ENCODE measurements at regions not wholly inside any gene's neighbourhood (a gene's known extent, or its start where the extent isn't known, plus 50 kb on each side); places are given as distances from the start of the nearest gene placed in this dataset.

DNA sequence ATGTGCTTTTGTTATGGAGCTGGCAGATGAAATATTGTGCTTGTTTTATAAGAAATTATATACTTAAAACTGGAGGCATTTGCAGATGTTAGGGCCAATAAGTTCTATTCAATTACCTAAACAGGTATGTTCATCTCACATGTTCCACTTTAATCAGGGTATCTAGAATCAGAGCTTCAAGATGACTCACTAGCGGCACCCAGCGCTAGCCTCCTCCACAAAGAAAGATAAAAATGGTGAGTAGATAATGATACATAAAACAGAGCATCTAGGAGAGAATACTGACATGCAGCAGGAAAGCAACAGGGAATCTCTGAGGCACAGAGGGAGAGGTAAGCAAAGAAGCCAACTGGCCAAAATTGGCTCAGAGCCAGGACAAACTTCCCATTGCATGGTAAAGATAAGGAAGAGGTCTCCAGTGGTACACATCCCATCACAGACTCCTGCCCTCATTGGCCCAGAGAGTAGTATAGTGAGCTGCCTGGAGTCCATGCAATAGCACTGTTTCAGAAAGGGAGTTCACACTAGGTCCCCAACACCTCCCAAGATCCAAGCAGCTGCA lies 200.7 kb upstream of the SPTLC3 start:
- Histone ChIP-seq H3K4me1 (no peaks in the 10 kb centered on the region), H3K27me3 (no peaks in the 10 kb centered on the region), H3K9me3 (peaks cover 0 to 4% (median 0%) of the 10 kb centered on the region in 4 donors), H3K36me3 (no peaks in the 10 kb centered on the region), H3K4me3 (no peak overlapping the region), H3K27ac (no peak overlapping the region)
- TF ChIP-seq POLR2A (IDR thresholded peaks at IDR 0.05) (no peak), POLR2AphosphoS5 (IDR thresholded peaks at IDR 0.05) (no peak), EP300 (IDR thresholded peaks at IDR 0.05) (no peak)
- TF ChIP-seq, protein P1, sequence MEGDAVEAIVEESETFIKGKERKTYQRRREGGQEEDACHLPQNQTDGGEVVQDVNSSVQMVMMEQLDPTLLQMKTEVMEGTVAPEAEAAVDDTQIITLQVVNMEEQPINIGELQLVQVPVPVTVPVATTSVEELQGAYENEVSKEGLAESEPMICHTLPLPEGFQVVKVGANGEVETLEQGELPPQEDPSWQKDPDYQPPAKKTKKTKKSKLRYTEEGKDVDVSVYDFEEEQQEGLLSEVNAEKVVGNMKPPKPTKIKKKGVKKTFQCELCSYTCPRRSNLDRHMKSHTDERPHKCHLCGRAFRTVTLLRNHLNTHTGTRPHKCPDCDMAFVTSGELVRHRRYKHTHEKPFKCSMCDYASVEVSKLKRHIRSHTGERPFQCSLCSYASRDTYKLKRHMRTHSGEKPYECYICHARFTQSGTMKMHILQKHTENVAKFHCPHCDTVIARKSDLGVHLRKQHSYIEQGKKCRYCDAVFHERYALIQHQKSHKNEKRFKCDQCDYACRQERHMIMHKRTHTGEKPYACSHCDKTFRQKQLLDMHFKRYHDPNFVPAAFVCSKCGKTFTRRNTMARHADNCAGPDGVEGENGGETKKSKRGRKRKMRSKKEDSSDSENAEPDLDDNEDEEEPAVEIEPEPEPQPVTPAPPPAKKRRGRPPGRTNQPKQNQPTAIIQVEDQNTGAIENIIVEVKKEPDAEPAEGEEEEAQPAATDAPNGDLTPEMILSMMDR (IDR thresholded peaks at IDR 0.05), result no peak
- DNase-seq, result no peak
- WGBS, 2 donors, result 95% methylated on average over 2 of the region's 2 CpGs
- no peak for ATAC-seq (ENCODE audit: low FRiP score in 2 of 2)

DNA sequence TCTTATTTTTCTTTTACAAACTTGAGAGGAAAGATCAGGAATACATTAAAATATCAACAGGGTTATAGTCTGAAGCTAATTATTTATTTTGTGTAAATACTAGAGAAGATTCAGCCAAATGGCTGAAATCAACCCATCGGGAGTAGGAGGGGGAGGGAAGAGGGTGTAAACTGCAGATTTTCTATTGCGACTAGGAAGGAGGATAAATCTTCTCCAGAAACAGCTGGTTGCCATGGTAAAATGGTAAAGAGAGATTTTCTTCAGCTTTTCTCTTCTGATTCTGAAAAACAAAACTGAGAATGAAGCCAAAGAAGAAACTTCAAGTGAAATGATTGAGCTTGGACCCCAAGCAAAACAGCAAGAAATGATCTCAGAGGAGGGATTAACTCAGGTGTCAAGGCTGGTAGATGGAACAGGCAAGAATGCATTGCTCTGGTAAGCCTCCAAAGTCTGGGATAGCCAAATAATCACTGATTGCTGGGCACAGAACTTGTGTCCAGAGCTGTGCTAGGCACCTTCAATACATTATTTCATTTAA lies 193.5 kb upstream of the SPTLC3 start:
- H3K27me3 ChIP-seq, result no peaks in the 10 kb centered on the region
- no peaks in the 10 kb centered on the region for H3K9me3 ChIP-seq
- no peaks in the 10 kb centered on the region for H3K36me3 ChIP-seq
- WGBS, 2 donors, result 44 to 58% methylated on average over 2 of the region's 2 CpGs
- no peak for DNase-seq
- TF ChIP-seq POLR2A (IDR thresholded peaks at IDR 0.05), result no peak
- no peak for TF ChIP-seq POLR2AphosphoS5 (IDR thresholded peaks at IDR 0.05)
- TF ChIP-seq, protein P1 (IDR thresholded peaks at IDR 0.05), result no peak
- TF ChIP-seq EP300 (IDR thresholded peaks at IDR 0.05), result no peak
- H3K27ac ChIP-seq, result no peak overlapping the region
- ATAC-seq (ENCODE audit: low FRiP score in 2 of 2), result no peak
- no peaks in the 10 kb centered on the region for H3K4me1 ChIP-seq
- H3K4me3 ChIP-seq, result no peak overlapping the region

DNA sequence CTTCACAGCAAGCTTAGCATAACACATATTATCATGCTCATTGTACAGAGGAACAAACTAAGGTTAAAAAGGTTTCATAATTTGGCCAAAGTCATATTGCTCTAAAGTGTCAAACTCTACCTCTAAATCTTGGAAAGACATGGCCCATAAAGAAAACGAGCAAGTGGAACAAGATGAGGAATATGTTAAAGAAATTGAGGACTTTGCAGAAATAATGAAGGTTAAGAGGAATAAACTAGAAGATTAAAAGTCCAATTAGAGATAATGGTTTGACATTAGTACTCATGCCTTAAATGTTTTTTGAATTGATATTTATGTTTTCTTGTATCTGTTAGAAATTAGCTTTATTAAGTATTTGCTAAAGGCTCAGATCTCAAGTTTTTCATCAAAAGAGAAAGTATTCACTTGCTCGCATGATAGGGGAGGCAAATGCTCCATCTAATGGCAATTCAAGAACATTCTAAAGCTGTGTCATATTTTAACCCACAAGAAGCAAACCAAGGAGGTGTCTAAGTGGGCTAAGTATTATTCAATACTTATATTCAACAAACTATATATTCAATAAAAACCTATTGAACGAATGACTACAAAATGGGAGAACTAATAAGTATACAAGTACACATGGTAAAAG lies 192.9 kb upstream of the SPTLC3 start:
- Histone ChIP-seq H3K27me3 (no peaks in the 10 kb centered on the region), H3K27ac (no peak overlapping the region), H3K4me1 (no peaks in the 10 kb centered on the region), H3K36me3 (no peaks in the 10 kb centered on the region), H3K9me3 (no peaks in the 10 kb centered on the region), H3K4me3 (no peak overlapping the region)
- ATAC-seq (ENCODE audit: low FRiP score in 2 of 2), result no peak
- WGBS, 2 donors, result 69 to 74% methylated on average over 3 of the region's 3 CpGs
- TF ChIP-seq EP300 (IDR thresholded peaks at IDR 0.05) (no peak), POLR2A (IDR thresholded peaks at IDR 0.05) (no peak), POLR2AphosphoS5 (IDR thresholded peaks at IDR 0.05) (no peak)
- TF ChIP-seq, protein P1 (IDR thresholded peaks at IDR 0.05), result no peak
- DNase-seq, result no peak

DNA sequence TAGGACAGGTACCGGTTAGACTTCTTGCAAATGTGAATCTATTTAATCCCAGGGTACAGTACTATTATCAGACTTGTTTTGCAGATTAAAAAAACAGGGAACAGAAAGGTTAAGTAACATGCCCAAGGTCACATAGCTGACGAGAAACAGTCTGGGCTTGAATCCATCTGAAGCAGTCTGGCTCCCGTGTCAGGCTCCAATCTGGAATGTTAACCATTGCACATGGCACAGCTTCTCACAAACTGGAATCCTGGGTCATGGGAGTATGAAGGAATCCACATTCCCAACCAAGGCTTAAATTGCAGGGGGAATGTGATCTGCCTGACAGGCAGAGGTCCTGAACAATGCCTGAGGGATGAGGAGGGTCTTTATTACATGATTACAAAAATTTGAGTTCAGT lies 187.5 kb upstream of the SPTLC3 start:
- no peak for DNase-seq
- TF ChIP-seq EP300 (IDR thresholded peaks at IDR 0.05), result no peak
- no peak for TF ChIP-seq POLR2A (IDR thresholded peaks at IDR 0.05)
- TF ChIP-seq, protein P1 (IDR thresholded peaks at IDR 0.05), result no peak
- TF ChIP-seq POLR2AphosphoS5 (IDR thresholded peaks at IDR 0.05), result no peak
- 62 to 79% methylated on average over 3 of the region's 3 CpGs for WGBS, 2 donors
- Histone ChIP-seq H3K27me3 (no peaks in the 10 kb centered on the region), H3K9me3 (no peaks in the 10 kb centered on the region), H3K27ac (no peak overlapping the region), H3K4me3 (no peak overlapping the region), H3K36me3 (no peaks in the 10 kb centered on the region), H3K4me1 (peaks cover 0 to 14% (median 5%) of the 10 kb centered on the region in 4 donors)
- ATAC-seq (ENCODE audit: low FRiP score in 2 of 2), result no peak

Data from upper lobe of left lung (tissue), 6 donors.